IMR-90 (cell line): ENCODE measurements at regions not wholly inside any gene's neighbourhood (a gene's known extent, or its start where the extent isn't known, plus 50 kb on each side); places are given as distances from the start of the nearest gene placed in this dataset.

Experiments
- ATAC-seq: fragments of 200-7000 bp; cut with Tn5 transposase; 2 replicates; pipeline ENCODE4 v1.9.1; 2020; ENCODE audit warnings: low read depth, mild to moderate bottlenecking, moderate library complexity
- BruUV-seq: library from RNA; stranded (reverse); fragments of 400-500 nt; replicated peaks from 2 replicates; lab custom pipeline; 2021; lab: Mats Ljungman, UMichigan
- CTCF ChIA-PET: fragments of 300-600 bp; formaldehyde crosslinking; extraction: SDS; loops from one replicate; lab custom pipeline; 2021; ENCODE audit warnings: antibody characterized with exemption; lab: Yijun Ruan, JAX
- POLR2A ChIA-PET: fragments of 300-600 bp; sonication (Branson Sonifier 250); formaldehyde crosslinking; loops from one replicate; lab custom pipeline; 2022; ENCODE audit warnings: antibody characterized with exemption; ENCODE audit not compliant: unreplicated experiment; lab: Charles Lee
- DNase-seq: peaks from one replicate; pipeline ENCODE4 v3.0.0; 2013
- H2AFZ ChIP-seq: replicated peaks from 2 replicates; pipeline ENCODE3; 2013; ENCODE audit warnings: low read length, mild to moderate bottlenecking; ENCODE audit not compliant: poor library complexity
- H2AK5ac ChIP-seq: 2 replicates; pipeline ENCODE4 v1.6.1; 2013; ENCODE audit warnings: low read depth, low read length, inconsistent platforms
- H2AK9ac ChIP-seq: replicated peaks from 2 replicates; pipeline ENCODE3; 2013; ENCODE audit warnings: mild to moderate bottlenecking, low read depth, low read length, moderate library complexity; ENCODE audit not compliant: poor library complexity
- H2BK120ac ChIP-seq: 2 replicates; pipeline ENCODE4 v1.6.1; 2013; ENCODE audit warnings: low read depth, low read length, inconsistent platforms
- H2BK15ac ChIP-seq: 3 replicates; pipeline ENCODE4 v1.6.1; 2013; ENCODE audit warnings: low read depth, low read length, inconsistent platforms
- H2BK20ac ChIP-seq: 2 replicates; pipeline ENCODE4 v1.6.1; 2013; ENCODE audit warnings: low read depth, mild to moderate bottlenecking, inconsistent platforms, low read length, moderate library complexity
- H2BK5ac ChIP-seq: 2 replicates; pipeline ENCODE4 v1.6.1; 2013; ENCODE audit warnings: mild to moderate bottlenecking, low read depth, low read length, inconsistent platforms; ENCODE audit not compliant: poor library complexity, severe bottlenecking
- H3K14ac ChIP-seq: replicated peaks from 2 replicates; pipeline ENCODE4 v1.6.1; 2013; ENCODE audit warnings: low read depth, low read length, inconsistent platforms
- H3K18ac ChIP-seq: 2 replicates; pipeline ENCODE4 v1.6.1; 2013; ENCODE audit warnings: low read depth, low read length, control low read depth
- H3K23ac ChIP-seq: 2 replicates; pipeline ENCODE4 v1.6.1; 2013; ENCODE audit warnings: low read depth, low read length, inconsistent platforms
- H3K27ac ChIP-seq: 2 replicates; pipeline ENCODE4 v1.5.1; 2013; ENCODE audit warnings: mild to moderate bottlenecking, control low read depth, low read length; ENCODE audit not compliant: insufficient read depth
- H3K27me3 ChIP-seq: 2 replicates; pipeline ENCODE4 v1.6.1; 2013; ENCODE audit warnings: low read length; ENCODE audit not compliant: control insufficient read depth, insufficient read depth
- H3K36me3 ChIP-seq: 2 replicates; pipeline ENCODE4 v1.6.1; 2013; ENCODE audit warnings: low read length, mixed read lengths; ENCODE audit not compliant: control insufficient read depth, insufficient read depth
- H3K4ac ChIP-seq: 2 replicates; pipeline ENCODE4 v1.6.1; 2013; ENCODE audit warnings: low read depth, low read length, inconsistent platforms
- H3K4me1 ChIP-seq: 2 replicates; pipeline ENCODE4 v1.6.1; 2013; ENCODE audit warnings: low read length, mixed read lengths; ENCODE audit not compliant: control insufficient read depth, insufficient read depth
- H3K4me2 ChIP-seq: 2 replicates; pipeline ENCODE4 v1.6.1; 2013; ENCODE audit warnings: low read depth, mild to moderate bottlenecking, control low read depth, low read length, moderate library complexity
- H3K4me3 ChIP-seq: 2 replicates; pipeline ENCODE4 v1.5.1; 2013; ENCODE audit warnings: low read depth, mild to moderate bottlenecking, control low read depth, low read length, moderate library complexity; ENCODE audit not compliant: insufficient read depth
- H3K56ac ChIP-seq: 2 replicates; pipeline ENCODE4 v1.6.1; 2013; ENCODE audit warnings: low read length, inconsistent platforms; ENCODE audit not compliant: insufficient read depth; ENCODE audit errors: extremely low read depth
- H3K79me1 ChIP-seq, 2 experiments: 2 replicates each; pipeline ENCODE4 v1.6.1; 2013; ENCODE audit warnings: low read length in 2 of 2, inconsistent platforms in 1 of 2, low read depth in 1 of 2
- H3K9ac ChIP-seq: 2 replicates; pipeline ENCODE4 v1.6.1; 2013; ENCODE audit warnings: low read depth, low read length, control low read depth
- H3K9me1 ChIP-seq: 2 replicates; pipeline ENCODE4 v1.6.1; 2013; ENCODE audit warnings: low read length, inconsistent platforms; ENCODE audit not compliant: insufficient read depth
- H3K9me3 ChIP-seq: 2 replicates; pipeline ENCODE4 v1.6.1; 2013; ENCODE audit warnings: low read length; ENCODE audit not compliant: control insufficient read depth, insufficient read depth
- H4K20me1 ChIP-seq: 2 replicates; pipeline ENCODE4 v1.6.1; 2013; ENCODE audit warnings: low read length, inconsistent platforms; ENCODE audit not compliant: insufficient read depth
- H4K5ac ChIP-seq: 2 replicates; pipeline ENCODE4 v1.6.1; 2013; ENCODE audit warnings: mild to moderate bottlenecking, low read depth, low read length, control low read depth
- H4K8ac ChIP-seq, 2 experiments: 2 replicates each; pipeline ENCODE4 v1.6.1; 2013; ENCODE audit warnings: low read depth in 2 of 2, low read length in 2 of 2, control low read depth in 1 of 2, inconsistent platforms in 1 of 2
- H4K91ac ChIP-seq: 2 replicates; pipeline ENCODE4 v1.6.1; 2013; ENCODE audit warnings: low read depth, low read length, inconsistent platforms; ENCODE audit not compliant: insufficient read depth
- CEBPB ChIP-seq: IDR thresholded peaks from 2 replicates; pipeline ENCODE4 v1.6.1; 2012; ENCODE audit warnings: low read depth, low read length, improper control_type of control experiment
- MAFK ChIP-seq: IDR thresholded peaks from 2 replicates; pipeline ENCODE4 v1.6.1; 2012; ENCODE audit warnings: low read depth, low read length, improper control_type of control experiment
- MAZ ChIP-seq: IDR thresholded peaks from 2 replicates; pipeline ENCODE4 v1.6.1; 2012; ENCODE audit warnings: low read depth, mild to moderate bottlenecking, low read length, improper control_type of control experiment, moderate library complexity, borderline replicate concordance
- MXI1 ChIP-seq: IDR thresholded peaks from 2 replicates; pipeline ENCODE4 v1.6.1; 2012; ENCODE audit warnings: low read depth, mild to moderate bottlenecking, low read length, moderate library complexity, borderline replicate concordance
- NFE2L2 ChIP-seq: fragments of 150-350 bp; IDR thresholded peaks from 2 replicates; pipeline ENCODE4 v1.6.1; 2016; ENCODE audit warnings: low read depth, mild to moderate bottlenecking, low read length
- RAD21 ChIP-seq: IDR thresholded peaks from 2 replicates; pipeline ENCODE4 v1.6.1; 2012; ENCODE audit warnings: low read length, improper control_type of control experiment
- RFX5 ChIP-seq: IDR thresholded peaks from 2 replicates; pipeline ENCODE4 v1.8.0; 2012; ENCODE audit warnings: low read depth, mild to moderate bottlenecking, low read length, moderate library complexity
- SMC3 ChIP-seq: fragments of 150-350 bp; IDR thresholded peaks from 2 replicates; pipeline ENCODE4 v1.6.1; 2016; ENCODE audit warnings: low read depth, mild to moderate bottlenecking, antibody characterized with exemption, low read length, moderate library complexity
- dilution Hi-C: fragments of 300-500 bp; cut with HindIII; formaldehyde crosslinking; loops from one replicate; pipeline ENCODE4 v1.14.3; 2018; ENCODE audit warnings: low sequenced_read_pairs; ENCODE audit not compliant: unreplicated experiment
- in situ Hi-C: fragments of 300-500 bp; cut with MboI; formaldehyde crosslinking; loops from 3 replicates; pipeline ENCODE4 v1.14.3; 2019; ENCODE audit warnings: low sequenced_read_pairs, inconsistent platforms, mixed read lengths
- intact Hi-C: fragments of 100-400 bp; cut with micrococcal nuclease; formaldehyde crosslinking; loops from 2 replicates; pipeline ENCODE4 v1.10.0; 2022
- TF ChIP-seq, protein P1 (sequence below): conservative IDR thresholded peaks from 2 replicates; pipeline ENCODE4 v1.5.1; 2012; ENCODE audit warnings: mild to moderate bottlenecking, low read depth, low read length, improper control_type of control experiment

DNA sequence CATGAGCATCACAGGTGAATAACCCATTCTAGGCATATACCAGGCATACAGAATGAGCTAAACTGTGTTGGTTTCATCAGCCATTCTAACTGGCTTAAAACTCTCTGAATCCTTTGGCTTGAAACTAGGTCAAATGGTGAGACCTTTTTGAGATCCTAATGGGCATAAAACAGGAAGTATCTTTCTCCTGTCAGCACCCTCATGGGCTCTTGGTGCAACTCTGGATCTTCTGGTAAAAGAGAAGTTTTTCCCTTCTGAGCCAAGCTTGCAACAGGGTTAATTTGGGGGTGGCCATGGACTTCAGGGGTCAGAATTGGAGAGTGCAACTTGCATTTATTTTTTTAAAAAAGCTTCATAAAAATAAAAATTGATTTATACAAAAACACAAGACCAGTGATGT is 67.9 kb upstream of the GRAMD1B start:
- H3K9ac ChIP-seq = no peak overlapping the region
- no peak overlapping the region for H3K14ac ChIP-seq
- H3K4ac ChIP-seq = no peak overlapping the region
- H3K9me3 ChIP-seq = no peaks in the 10 kb centered on the region
- no peak overlapping the region for H4K5ac ChIP-seq
- no peak overlapping the region for H3K56ac ChIP-seq
- no peaks in the 10 kb centered on the region; the same call in 1 of the 2 replicates for H3K4me1 ChIP-seq
- no peak overlapping the region for H2AFZ ChIP-seq
- DNase-seq (no peak), ATAC-seq (no peak)
- H4K91ac ChIP-seq = no peak overlapping the region
- no peak overlapping the region for H3K27ac ChIP-seq
- H2AK5ac ChIP-seq = no peak overlapping the region
- intact Hi-C loops = no loop called here
- TF ChIP-seq, protein P1, sequence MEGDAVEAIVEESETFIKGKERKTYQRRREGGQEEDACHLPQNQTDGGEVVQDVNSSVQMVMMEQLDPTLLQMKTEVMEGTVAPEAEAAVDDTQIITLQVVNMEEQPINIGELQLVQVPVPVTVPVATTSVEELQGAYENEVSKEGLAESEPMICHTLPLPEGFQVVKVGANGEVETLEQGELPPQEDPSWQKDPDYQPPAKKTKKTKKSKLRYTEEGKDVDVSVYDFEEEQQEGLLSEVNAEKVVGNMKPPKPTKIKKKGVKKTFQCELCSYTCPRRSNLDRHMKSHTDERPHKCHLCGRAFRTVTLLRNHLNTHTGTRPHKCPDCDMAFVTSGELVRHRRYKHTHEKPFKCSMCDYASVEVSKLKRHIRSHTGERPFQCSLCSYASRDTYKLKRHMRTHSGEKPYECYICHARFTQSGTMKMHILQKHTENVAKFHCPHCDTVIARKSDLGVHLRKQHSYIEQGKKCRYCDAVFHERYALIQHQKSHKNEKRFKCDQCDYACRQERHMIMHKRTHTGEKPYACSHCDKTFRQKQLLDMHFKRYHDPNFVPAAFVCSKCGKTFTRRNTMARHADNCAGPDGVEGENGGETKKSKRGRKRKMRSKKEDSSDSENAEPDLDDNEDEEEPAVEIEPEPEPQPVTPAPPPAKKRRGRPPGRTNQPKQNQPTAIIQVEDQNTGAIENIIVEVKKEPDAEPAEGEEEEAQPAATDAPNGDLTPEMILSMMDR = no peak
- TF ChIP-seq RFX5 (no peak), MAFK (no peak), RAD21 (no peak), NFE2L2 (no peak), CEBPB (no peak), SMC3 (no peak), MXI1 (no peak), MAZ (no peak)
- H4K20me1 ChIP-seq = no peaks in the 10 kb centered on the region
- no peak overlapping the region for H2BK120ac ChIP-seq
- in situ Hi-C loops = no loop called here
- no TSS peak for BruUV-seq
- H3K36me3 ChIP-seq = no peaks in the 10 kb centered on the region
- no peak overlapping the region for H2BK5ac ChIP-seq
- H3K4me2 ChIP-seq = no peak overlapping the region
- H3K27me3 ChIP-seq = peaks cover 74% of the 10 kb centered on the region
- H3K9me1 ChIP-seq = no peaks in the 10 kb centered on the region
- dilution Hi-C loops = no loop called here
- H4K8ac ChIP-seq = no peak overlapping the region
- H3K23ac ChIP-seq = no peak overlapping the region
- H2BK15ac ChIP-seq = no peak overlapping the region
- CTCF ChIA-PET = no interaction called here
- no peak overlapping the region for H2BK20ac ChIP-seq
- no peak overlapping the region for H3K4me3 ChIP-seq
- no peak overlapping the region for H2AK9ac ChIP-seq
- POLR2A ChIA-PET = no interaction called here
- H3K18ac ChIP-seq = no peak overlapping the region
- H3K79me1 ChIP-seq = no peaks in the 10 kb centered on the region
